Hepatocyte (in vitro differentiated cells): ENCODE measurements at regions not wholly inside any gene's neighbourhood (a gene's known extent, or its start where the extent isn't known, plus 50 kb on each side); places are given as distances from the start of the nearest gene placed in this dataset.

ENCODE experiments used
- EZH2 ChIP-seq: fragments of 200-600 bp; sonication (generic); IDR thresholded peaks from 2 replicates; pipeline ENCODE4 v1.6.1; 2016; ENCODE audit warnings: antibody characterized with exemption, mild to moderate bottlenecking, borderline replicate concordance
- EZH2phosphoT487 ChIP-seq: fragments of 200-600 bp; sonication (generic); IDR thresholded peaks from one replicate; pipeline ENCODE4 v1.6.1; 2018; ENCODE audit warnings: antibody characterized with exemption, mild to moderate bottlenecking, low read depth, moderate library complexity; ENCODE audit not compliant: unreplicated experiment, severe bottlenecking
- TF ChIP-seq, protein P1 (sequence below): fragments of 200-600 bp; sonication (generic); IDR thresholded peaks from 2 replicates; pipeline ENCODE4 v1.5.1; 2016; ENCODE audit warnings: antibody characterized with exemption, mild to moderate bottlenecking; ENCODE audit not compliant: poor library complexity

DNA sequence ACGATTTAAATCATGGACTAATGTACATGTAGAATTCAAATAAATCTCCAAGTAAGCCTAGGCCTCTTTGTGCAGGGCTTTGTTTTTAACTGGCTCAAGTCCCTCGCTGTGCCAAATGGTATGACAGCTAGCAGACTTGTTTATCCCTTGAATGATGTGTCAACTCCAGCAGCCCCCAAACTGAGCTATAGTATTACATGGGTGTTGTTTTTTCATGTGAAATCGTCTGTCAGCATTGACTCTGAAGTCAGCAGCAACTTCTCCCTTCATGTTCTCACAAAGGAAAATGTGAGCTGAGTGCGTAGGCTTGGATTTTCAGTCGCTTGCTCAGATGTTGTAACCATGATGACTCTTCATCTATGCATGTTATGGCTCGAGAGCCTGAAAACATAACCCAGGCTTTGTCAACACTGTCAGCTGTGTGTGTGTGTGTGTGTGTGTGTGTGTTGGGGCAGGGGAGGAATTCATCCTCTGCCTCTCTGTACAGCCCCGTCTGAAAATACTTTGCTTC, 73.3 kb downstream of the PTHLH start:
- TF ChIP-seq EZH2 (no peak), EZH2phosphoT487 (no peak)
- TF ChIP-seq, protein P1, sequence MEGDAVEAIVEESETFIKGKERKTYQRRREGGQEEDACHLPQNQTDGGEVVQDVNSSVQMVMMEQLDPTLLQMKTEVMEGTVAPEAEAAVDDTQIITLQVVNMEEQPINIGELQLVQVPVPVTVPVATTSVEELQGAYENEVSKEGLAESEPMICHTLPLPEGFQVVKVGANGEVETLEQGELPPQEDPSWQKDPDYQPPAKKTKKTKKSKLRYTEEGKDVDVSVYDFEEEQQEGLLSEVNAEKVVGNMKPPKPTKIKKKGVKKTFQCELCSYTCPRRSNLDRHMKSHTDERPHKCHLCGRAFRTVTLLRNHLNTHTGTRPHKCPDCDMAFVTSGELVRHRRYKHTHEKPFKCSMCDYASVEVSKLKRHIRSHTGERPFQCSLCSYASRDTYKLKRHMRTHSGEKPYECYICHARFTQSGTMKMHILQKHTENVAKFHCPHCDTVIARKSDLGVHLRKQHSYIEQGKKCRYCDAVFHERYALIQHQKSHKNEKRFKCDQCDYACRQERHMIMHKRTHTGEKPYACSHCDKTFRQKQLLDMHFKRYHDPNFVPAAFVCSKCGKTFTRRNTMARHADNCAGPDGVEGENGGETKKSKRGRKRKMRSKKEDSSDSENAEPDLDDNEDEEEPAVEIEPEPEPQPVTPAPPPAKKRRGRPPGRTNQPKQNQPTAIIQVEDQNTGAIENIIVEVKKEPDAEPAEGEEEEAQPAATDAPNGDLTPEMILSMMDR = no peak
